ENCODE measurements at regions not wholly inside any gene's neighbourhood (a gene's known extent, or its start where the extent isn't known, plus 50 kb on each side); places are given as distances from the start of the nearest gene placed in this dataset.

- FAIRE-seq, result no peak
- no peak for DNase-seq (ENCODE audit: insufficient read length, low spot score)
- TF ChIP-seq, protein P1, sequence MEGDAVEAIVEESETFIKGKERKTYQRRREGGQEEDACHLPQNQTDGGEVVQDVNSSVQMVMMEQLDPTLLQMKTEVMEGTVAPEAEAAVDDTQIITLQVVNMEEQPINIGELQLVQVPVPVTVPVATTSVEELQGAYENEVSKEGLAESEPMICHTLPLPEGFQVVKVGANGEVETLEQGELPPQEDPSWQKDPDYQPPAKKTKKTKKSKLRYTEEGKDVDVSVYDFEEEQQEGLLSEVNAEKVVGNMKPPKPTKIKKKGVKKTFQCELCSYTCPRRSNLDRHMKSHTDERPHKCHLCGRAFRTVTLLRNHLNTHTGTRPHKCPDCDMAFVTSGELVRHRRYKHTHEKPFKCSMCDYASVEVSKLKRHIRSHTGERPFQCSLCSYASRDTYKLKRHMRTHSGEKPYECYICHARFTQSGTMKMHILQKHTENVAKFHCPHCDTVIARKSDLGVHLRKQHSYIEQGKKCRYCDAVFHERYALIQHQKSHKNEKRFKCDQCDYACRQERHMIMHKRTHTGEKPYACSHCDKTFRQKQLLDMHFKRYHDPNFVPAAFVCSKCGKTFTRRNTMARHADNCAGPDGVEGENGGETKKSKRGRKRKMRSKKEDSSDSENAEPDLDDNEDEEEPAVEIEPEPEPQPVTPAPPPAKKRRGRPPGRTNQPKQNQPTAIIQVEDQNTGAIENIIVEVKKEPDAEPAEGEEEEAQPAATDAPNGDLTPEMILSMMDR (IDR thresholded peaks at IDR 0.05; ENCODE audit: insufficient read depth, missing control alignments), result no peak
Observed at GRCh38 chr11:127726367-127726766, 725.8 kb upstream of the KIRREL3 start.

GRCh38 chr11:127723714-127724113 is 723.1 kb upstream of the KIRREL3 start:
- FAIRE-seq, result no peak
- TF ChIP-seq, protein P1 (IDR thresholded peaks at IDR 0.05; ENCODE audit: insufficient read depth, missing control alignments), result no peak
- no peak for DNase-seq (ENCODE audit: insufficient read length, low spot score)

GRCh38 chr11:127713226-127713625 is 712.7 kb upstream of the KIRREL3 start:
- no peak for FAIRE-seq
- TF ChIP-seq, protein P1 (IDR thresholded peaks at IDR 0.05; ENCODE audit: insufficient read depth, missing control alignments), result no peak
- no peak for DNase-seq (ENCODE audit: insufficient read length, low spot score)

- TF ChIP-seq, protein P1 (IDR thresholded peaks at IDR 0.05; ENCODE audit: insufficient read depth, missing control alignments), result no peak
- no peak for DNase-seq (ENCODE audit: insufficient read length, low spot score)
- no peak for FAIRE-seq
Observed at GRCh38 chr11:127711748-127712147, 711.2 kb upstream of the KIRREL3 start.

DNA sequence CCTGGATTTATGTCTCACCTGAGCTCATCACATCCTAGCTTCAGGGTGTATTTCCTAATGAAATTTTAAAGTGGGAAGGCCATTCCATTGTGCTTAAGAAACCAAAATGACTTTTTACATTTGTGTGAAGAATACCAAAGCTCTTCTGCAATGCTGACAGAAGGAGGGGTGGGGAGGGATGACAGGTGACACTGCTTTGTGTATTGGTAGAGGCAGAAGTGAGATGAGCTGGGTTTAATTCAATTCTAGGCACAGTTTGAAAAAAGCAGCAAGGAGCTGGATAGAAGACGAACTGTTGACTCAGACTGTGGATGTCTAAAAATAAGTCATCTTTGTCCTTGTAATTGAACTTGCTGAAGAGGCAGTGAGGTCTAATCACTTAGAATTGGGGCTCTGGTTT is 710.3 kb upstream of the KIRREL3 start:
- TF ChIP-seq, protein P1 (IDR thresholded peaks at IDR 0.05; ENCODE audit: insufficient read depth, missing control alignments), result no peak
- DNase-seq (ENCODE audit: insufficient read length, low spot score) (no peak), FAIRE-seq (no peak)

GRCh38 chr11:127709960-127710359 is 709.4 kb upstream of the KIRREL3 start:
- DNase-seq (ENCODE audit: insufficient read length, low spot score) (no peak), FAIRE-seq (no peak)
- TF ChIP-seq, protein P1 (IDR thresholded peaks at IDR 0.05; ENCODE audit: insufficient read depth, missing control alignments), result no peak

- FAIRE-seq (no peak), DNase-seq (ENCODE audit: insufficient read length, low spot score) (no peak)
- TF ChIP-seq, protein P1 (IDR thresholded peaks at IDR 0.05; ENCODE audit: insufficient read depth, missing control alignments), result no peak
Observed at GRCh38 chr11:127693686-127694085, 693.1 kb upstream of the KIRREL3 start.
